H9 (cell line): ENCODE measurements at regions not wholly inside any gene's neighbourhood (a gene's known extent, or its start where the extent isn't known, plus 50 kb on each side); places are given as distances from the start of the nearest gene placed in this dataset.

Source experiments
- DNase-seq: peaks from one replicate; pipeline ENCODE4 v3.0.0-alpha.2; 2017
- H2AFZ ChIP-seq: one replicate; pipeline ENCODE4 v1.6.1; 2013; ENCODE audit warnings: mild to moderate bottlenecking, low read length, control low read depth, moderate library complexity
- H2AK5ac ChIP-seq: 2 replicates; pipeline ENCODE4 v1.6.1; 2013; ENCODE audit warnings: low read length, control low read depth, mixed read lengths; ENCODE audit not compliant: insufficient read length
- H2BK120ac ChIP-seq: one replicate; pipeline ENCODE4 v1.6.1; 2013; ENCODE audit warnings: low read depth, mild to moderate bottlenecking, low read length, control low read depth, inconsistent platforms; ENCODE audit not compliant: poor library complexity, severe bottlenecking
- H2BK12ac ChIP-seq: 2 replicates; pipeline ENCODE4 v1.6.1; 2013; ENCODE audit warnings: low read length, control low read depth, mixed read lengths, low read depth; ENCODE audit not compliant: insufficient read length
- H2BK15ac ChIP-seq: 2 replicates; pipeline ENCODE4 v1.6.1; 2013; ENCODE audit warnings: low read depth, low read length, control low read depth
- H2BK20ac ChIP-seq: one replicate; pipeline ENCODE4 v1.6.1; 2013; ENCODE audit warnings: low read depth, mild to moderate bottlenecking, low read length, control low read depth, inconsistent platforms; ENCODE audit not compliant: poor library complexity, severe bottlenecking
- H2BK5ac ChIP-seq: 2 replicates; pipeline ENCODE4 v1.6.1; 2013; ENCODE audit warnings: low read length, control low read depth, mixed read lengths; ENCODE audit not compliant: insufficient read length
- H3K14ac ChIP-seq: 2 replicates; pipeline ENCODE4 v1.6.1; 2013; ENCODE audit warnings: low read length, control low read depth; ENCODE audit not compliant: insufficient read depth
- H3K18ac ChIP-seq: 2 replicates; pipeline ENCODE4 v1.6.1; 2013; ENCODE audit warnings: low read depth, mild to moderate bottlenecking, mixed read lengths, low read length, control low read depth; ENCODE audit not compliant: insufficient read length
- H3K23ac ChIP-seq: 2 replicates; pipeline ENCODE4 v1.6.1; 2013; ENCODE audit warnings: low read length, control low read depth, mixed read lengths, low read depth; ENCODE audit not compliant: insufficient read length
- H3K23me2 ChIP-seq: 2 replicates; pipeline ENCODE4 v1.6.1; 2013; ENCODE audit warnings: low read depth, mild to moderate bottlenecking, mixed read lengths, low read length, control low read depth; ENCODE audit not compliant: insufficient read length, poor library complexity, severe bottlenecking
- H3K27ac ChIP-seq: 2 replicates; pipeline ENCODE4 v1.5.1; 2013; ENCODE audit warnings: low read length, control low read depth, mixed read lengths, low read depth; ENCODE audit not compliant: insufficient read length
- H3K27me3 ChIP-seq: 2 replicates; pipeline ENCODE4 v1.6.1; 2013; ENCODE audit warnings: low read length, control low read depth, inconsistent platforms; ENCODE audit not compliant: insufficient read depth
- H3K4ac ChIP-seq: 2 replicates; pipeline ENCODE4 v1.6.1; 2013; ENCODE audit warnings: low read depth, mild to moderate bottlenecking, control low read depth, inconsistent platforms, low read length, moderate library complexity
- H3K4me1 ChIP-seq: 2 replicates; pipeline ENCODE4 v1.6.1; 2013; ENCODE audit warnings: low read length, control low read depth, inconsistent platforms; ENCODE audit not compliant: insufficient read depth
- H3K4me2 ChIP-seq: 2 replicates; pipeline ENCODE4 v1.6.1; 2013; ENCODE audit warnings: low read length, control low read depth, mixed read lengths; ENCODE audit not compliant: insufficient read length, insufficient read depth
- H3K56ac ChIP-seq: 2 replicates; pipeline ENCODE4 v1.6.1; 2013; ENCODE audit warnings: low read depth, mild to moderate bottlenecking, mixed read lengths, low read length, control low read depth; ENCODE audit not compliant: insufficient read length
- H3K79me1 ChIP-seq: 2 replicates; pipeline ENCODE4 v1.6.1; 2013; ENCODE audit warnings: low read depth, mild to moderate bottlenecking, moderate library complexity, low read length, control low read depth, inconsistent platforms; ENCODE audit not compliant: insufficient read depth, poor library complexity, severe bottlenecking
- H3K79me2 ChIP-seq: 2 replicates; pipeline ENCODE4 v1.6.1; 2013; ENCODE audit warnings: low read length, control low read depth, inconsistent platforms; ENCODE audit not compliant: insufficient read depth
- H3K9ac ChIP-seq: 2 replicates; pipeline ENCODE4 v1.6.1; 2013; ENCODE audit warnings: low read length, control low read depth, mixed read lengths; ENCODE audit not compliant: insufficient read length; ENCODE audit errors: extremely low read depth
- H3K9me3 ChIP-seq: one replicate; pipeline ENCODE4 v1.6.1; 2013; ENCODE audit warnings: low read depth, low read length, inconsistent platforms; ENCODE audit not compliant: control insufficient read depth
- H3T11ph ChIP-seq: one replicate; pipeline ENCODE4 v1.6.1; 2013; ENCODE audit warnings: mild to moderate bottlenecking, low read length, control low read depth, inconsistent platforms
- H4K20me1 ChIP-seq: one replicate; pipeline ENCODE4 v1.6.1; 2013; ENCODE audit not compliant: control insufficient read depth, insufficient read length, insufficient read depth
- H4K5ac ChIP-seq: 2 replicates; pipeline ENCODE4 v1.6.1; 2013; ENCODE audit warnings: low read depth, mild to moderate bottlenecking, mixed read lengths, low read length, control low read depth; ENCODE audit not compliant: insufficient read length
- H4K8ac ChIP-seq: replicated peaks from 2 replicates; pipeline ENCODE4 v1.6.1; 2013; ENCODE audit warnings: low read length, control low read depth, mixed read lengths, low read depth; ENCODE audit not compliant: insufficient read length
- H4K91ac ChIP-seq: 2 replicates; pipeline ENCODE4 v1.6.1; 2013; ENCODE audit warnings: low read depth, mild to moderate bottlenecking, moderate library complexity, mixed read lengths, low read length, control low read depth; ENCODE audit not compliant: insufficient read length
- H3K27ac Mint-ChIP-seq, 3 experiments: 2 replicates in 2 of 3; 3 replicates in 1 of 3; pipeline ENCODE4 v1.8.0; 2020 to 2021; ENCODE audit warnings: mixed read lengths in 3 of 3, mild to moderate bottlenecking in 1 of 3, moderate library complexity in 1 of 3
- H3K27me3 Mint-ChIP-seq: 2 replicates; pipeline ENCODE4 v1.8.0; 2021; ENCODE audit warnings: low read depth, mild to moderate bottlenecking, moderate library complexity, mixed read lengths
- H3K36me3 Mint-ChIP-seq, 3 experiments: 2 replicates in 2 of 3; 3 replicates in 1 of 3; pipeline ENCODE4 v1.8.0; 2020 to 2021; ENCODE audit warnings: low read depth in 3 of 3, mixed read lengths in 3 of 3; ENCODE audit not compliant: insufficient read depth in 1 of 3
- H3K4me1 Mint-ChIP-seq, 2 experiments: 2 replicates each; pipeline ENCODE4 v1.8.0; 2020; ENCODE audit warnings: mixed read lengths in 2 of 2
- H3K4me3 Mint-ChIP-seq, 2 experiments: 2 replicates in 1 of 2; 3 replicates in 1 of 2; pipeline ENCODE4 v1.8.0; 2020 to 2021; ENCODE audit warnings: mild to moderate bottlenecking in 2 of 2, mixed read lengths in 2 of 2, moderate library complexity in 1 of 2
- H3K9me3 Mint-ChIP-seq, 2 experiments: 2 replicates in 1 of 2; 3 replicates in 1 of 2; pipeline ENCODE4 v1.8.0; 2020; ENCODE audit warnings: mild to moderate bottlenecking in 2 of 2, mixed read lengths in 2 of 2, moderate library complexity in 1 of 2
- whole genome bisulfite sequencing: extraction: QIAGEN DNeasy Blood & Tissue Kit; methylation state at CpG from one replicate; pipeline ENCODE4 v1.1.7; 2013; ENCODE audit warnings: missing lambda C conversion rate, low lambda C conversion rate, mixed read lengths; ENCODE audit not compliant: insufficient read length; ENCODE audit errors: extremely low coverage; 5-methylcytosine and 5-hydroxymethylcytosine counted together
- TF ChIP-seq, protein P1 (sequence below): fragments of 200-600 bp; sonication (generic); conservative IDR thresholded peaks from 3 replicates; pipeline ENCODE4 v1.8.0; 2021; ENCODE audit warnings: antibody characterized with exemption, mild to moderate bottlenecking

DNA sequence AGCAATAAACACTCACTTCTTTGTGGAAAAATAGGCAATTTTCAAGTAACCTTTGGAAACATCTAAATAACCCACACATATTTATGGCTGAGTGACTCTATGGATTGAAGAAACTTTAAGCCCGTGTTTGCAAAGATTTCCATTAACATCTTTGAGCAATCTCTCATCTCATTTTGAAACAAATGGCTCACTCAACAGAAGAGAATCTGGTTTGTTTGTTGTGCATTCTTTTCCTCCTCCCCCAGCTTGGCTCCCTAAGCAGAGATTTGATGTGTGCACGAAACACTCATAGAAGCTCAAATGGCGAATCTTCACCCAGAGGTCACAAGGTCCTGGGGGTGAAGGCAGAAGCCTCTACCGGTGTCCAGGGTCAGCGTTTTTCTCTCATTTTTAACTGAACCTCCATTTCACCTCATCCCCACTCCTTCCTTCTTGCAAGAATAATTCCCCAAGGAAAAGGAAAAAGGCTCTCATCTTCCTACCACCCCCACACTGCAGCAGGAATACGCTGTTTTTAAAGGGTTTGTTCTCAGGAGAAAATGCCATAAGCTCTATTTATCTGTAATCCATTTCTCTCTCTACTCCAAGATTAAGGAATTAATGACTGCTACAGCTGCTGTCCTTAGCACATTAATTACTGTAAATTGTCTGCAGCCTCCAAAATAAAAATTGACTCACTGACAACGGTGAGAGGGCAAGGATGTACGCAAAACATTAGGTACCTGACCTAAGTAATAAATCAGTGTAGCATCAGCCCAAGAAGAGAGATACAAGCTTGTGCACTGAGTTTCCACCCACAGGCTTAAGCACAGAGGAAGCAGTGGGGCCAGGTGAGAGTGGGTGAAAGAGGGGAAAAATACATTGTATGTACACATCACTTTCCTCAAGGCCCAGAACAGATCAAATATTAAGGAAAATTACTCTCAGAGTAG, 307.6 kb upstream of the NOCT start:
- Histone ChIP-seq H2AFZ (no peak overlapping the region), H3K18ac (no peak overlapping the region), H3K4me2 (no peak overlapping the region), H4K91ac (no peak overlapping the region), H3K9ac (no peak overlapping the region), H3K4ac (no peak overlapping the region), H2AK5ac (no peak overlapping the region), H4K20me1 (no peaks in the 10 kb centered on the region), H3T11ph (no peak overlapping the region), H3K14ac (no peak overlapping the region), H2BK5ac (no peak overlapping the region), H3K23me2 (no peaks in the 10 kb centered on the region), H3K79me1 (no peaks in the 10 kb centered on the region), H3K27me3 (no peaks in the 10 kb centered on the region), H2BK120ac (no peak overlapping the region), H3K9me3 (no peaks in the 10 kb centered on the region), H3K27ac (no peak overlapping the region), H4K8ac (no peak overlapping the region), H3K79me2 (no peaks in the 10 kb centered on the region), H2BK15ac (no peak overlapping the region), H3K56ac (no peak overlapping the region), H3K4me1 (no peaks in the 10 kb centered on the region), H4K5ac (no peak overlapping the region), H3K23ac (no peak overlapping the region), H2BK12ac (no peak overlapping the region), H2BK20ac (no peak overlapping the region)
- H3K4me3 Mint-ChIP-seq, result no peak overlapping the region
- H3K27me3 Mint-ChIP-seq, result no peaks in the 10 kb centered on the region
- peaks cover 0 to 6% of the 10 kb centered on the region in 2 experiments; a peak in 2 of 4 replicates for H3K4me1 Mint-ChIP-seq
- no peaks in the 10 kb centered on the region for H3K9me3 Mint-ChIP-seq
- TF ChIP-seq, protein P1, sequence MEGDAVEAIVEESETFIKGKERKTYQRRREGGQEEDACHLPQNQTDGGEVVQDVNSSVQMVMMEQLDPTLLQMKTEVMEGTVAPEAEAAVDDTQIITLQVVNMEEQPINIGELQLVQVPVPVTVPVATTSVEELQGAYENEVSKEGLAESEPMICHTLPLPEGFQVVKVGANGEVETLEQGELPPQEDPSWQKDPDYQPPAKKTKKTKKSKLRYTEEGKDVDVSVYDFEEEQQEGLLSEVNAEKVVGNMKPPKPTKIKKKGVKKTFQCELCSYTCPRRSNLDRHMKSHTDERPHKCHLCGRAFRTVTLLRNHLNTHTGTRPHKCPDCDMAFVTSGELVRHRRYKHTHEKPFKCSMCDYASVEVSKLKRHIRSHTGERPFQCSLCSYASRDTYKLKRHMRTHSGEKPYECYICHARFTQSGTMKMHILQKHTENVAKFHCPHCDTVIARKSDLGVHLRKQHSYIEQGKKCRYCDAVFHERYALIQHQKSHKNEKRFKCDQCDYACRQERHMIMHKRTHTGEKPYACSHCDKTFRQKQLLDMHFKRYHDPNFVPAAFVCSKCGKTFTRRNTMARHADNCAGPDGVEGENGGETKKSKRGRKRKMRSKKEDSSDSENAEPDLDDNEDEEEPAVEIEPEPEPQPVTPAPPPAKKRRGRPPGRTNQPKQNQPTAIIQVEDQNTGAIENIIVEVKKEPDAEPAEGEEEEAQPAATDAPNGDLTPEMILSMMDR, result no peak
- no peak for DNase-seq
- WGBS, result no CpG with 5 or more reads among the region's 8 CpGs
- no peaks in the 10 kb centered on the region for H3K36me3 Mint-ChIP-seq
- H3K27ac Mint-ChIP-seq, result no peak overlapping the region
